Mucosa of stomach (tissue), 1 donor: ENCODE measurements at regions not wholly inside any gene's neighbourhood (a gene's known extent, or its start where the extent isn't known, plus 50 kb on each side); places are given as distances from the start of the nearest gene placed in this dataset.

Experiments used
- H3K27me3 ChIP-seq: one replicate; pipeline ENCODE4 v1.7.0; 2013; ENCODE audit warnings: mild to moderate bottlenecking, low read length; ENCODE audit not compliant: control insufficient read depth, insufficient read depth
- H3K36me3 ChIP-seq: one replicate; pipeline ENCODE4 v1.7.0; 2013; ENCODE audit warnings: low read length; ENCODE audit not compliant: control insufficient read depth, insufficient read depth
- H3K4me1 ChIP-seq: one replicate; pipeline ENCODE4 v1.7.0; 2013; ENCODE audit warnings: mild to moderate bottlenecking, low read length; ENCODE audit not compliant: control insufficient read depth, insufficient read depth
- H3K4me3 ChIP-seq: one replicate; pipeline ENCODE4 v1.7.0; 2013; ENCODE audit warnings: low read length
- H3K9ac ChIP-seq: one replicate; pipeline ENCODE4 v1.7.0; 2013; ENCODE audit warnings: mild to moderate bottlenecking, low read length, moderate library complexity
- H3K9me3 ChIP-seq: one replicate; pipeline ENCODE4 v1.7.0; 2013; ENCODE audit warnings: mild to moderate bottlenecking, low read length, moderate library complexity; ENCODE audit not compliant: control insufficient read depth
- donor health status: Pancreatic carcinoma.

- Histone ChIP-seq H3K27me3 (no peaks in the 10 kb centered on the region), H3K4me3 (no peak overlapping the region), H3K4me1 (no peaks in the 10 kb centered on the region), H3K9me3 (no peaks in the 10 kb centered on the region), H3K9ac (no peak overlapping the region), H3K36me3 (no peaks in the 10 kb centered on the region)
Observed at GRCh38 chr2:67965246-67965645, 97.6 kb downstream of the C1D start.

- peaks cover 4% of the 10 kb centered on the region for H3K4me1 ChIP-seq
- no peaks in the 10 kb centered on the region for H3K9me3 ChIP-seq
- H3K36me3 ChIP-seq: no peaks in the 10 kb centered on the region
- no peaks in the 10 kb centered on the region for H3K27me3 ChIP-seq
- no peak overlapping the region for H3K4me3 ChIP-seq
- H3K9ac ChIP-seq: no peak overlapping the region
Observed at GRCh38 chr2:67970071-67970470, 92.7 kb downstream of the C1D start.

GRCh38 chr2:67970542-67970941, 92.3 kb downstream of the C1D start:
- Histone ChIP-seq H3K27me3 (no peaks in the 10 kb centered on the region), H3K9me3 (no peaks in the 10 kb centered on the region), H3K4me1 (peaks cover 7% of the 10 kb centered on the region)

GRCh38 chr2:67974559-67975430, 88.0 kb downstream of the C1D start:
- H3K9me3 ChIP-seq: no peaks in the 10 kb centered on the region
- no peak overlapping the region for H3K4me3 ChIP-seq
- no peaks in the 10 kb centered on the region for H3K27me3 ChIP-seq
- peak overlapping the region; percentile 40 for H3K9ac ChIP-seq
- no peaks in the 10 kb centered on the region for H3K36me3 ChIP-seq
- peaks cover 11% of the 10 kb centered on the region for H3K4me1 ChIP-seq

More at GRCh38 chr2:67970542-67970941, 92.3 kb downstream of the C1D start:
- Histone ChIP-seq H3K9ac (no peak overlapping the region), H3K4me3 (no peak overlapping the region), H3K36me3 (no peaks in the 10 kb centered on the region)

GRCh38 chr2:67977464-67977863, 85.3 kb downstream of the C1D start:
- Histone ChIP-seq H3K27me3 (no peaks in the 10 kb centered on the region), H3K4me3 (no peak overlapping the region), H3K36me3 (no peaks in the 10 kb centered on the region), H3K9ac (no peak overlapping the region), H3K4me1 (peaks cover 11% of the 10 kb centered on the region), H3K9me3 (no peaks in the 10 kb centered on the region)

GRCh38 chr2:67982956-67983355, 79.8 kb downstream of the C1D start:
- Histone ChIP-seq H3K36me3 (no peaks in the 10 kb centered on the region), H3K9ac (no peak overlapping the region), H3K4me1 (no peaks in the 10 kb centered on the region), H3K9me3 (no peaks in the 10 kb centered on the region), H3K27me3 (no peaks in the 10 kb centered on the region), H3K4me3 (no peak overlapping the region)

- Histone ChIP-seq H3K27me3 (no peaks in the 10 kb centered on the region), H3K36me3 (no peaks in the 10 kb centered on the region), H3K4me1 (no peaks in the 10 kb centered on the region), H3K9ac (no peak overlapping the region), H3K4me3 (no peak overlapping the region), H3K9me3 (no peaks in the 10 kb centered on the region)
Observed at GRCh38 chr2:67984600-67984999, 78.2 kb downstream of the C1D start.

GRCh38 chr2:67985586-67985985, 77.2 kb downstream of the C1D start:
- H3K9ac ChIP-seq: no peak overlapping the region
- H3K4me1 ChIP-seq: no peaks in the 10 kb centered on the region
- H3K27me3 ChIP-seq: no peaks in the 10 kb centered on the region
- no peaks in the 10 kb centered on the region for H3K36me3 ChIP-seq
- no peaks in the 10 kb centered on the region for H3K9me3 ChIP-seq
- H3K4me3 ChIP-seq: no peak overlapping the region

GRCh38 chr2:67986258-67986657, 76.5 kb downstream of the C1D start:
- Histone ChIP-seq H3K9me3 (no peaks in the 10 kb centered on the region), H3K27me3 (no peaks in the 10 kb centered on the region), H3K9ac (no peak overlapping the region), H3K4me3 (no peak overlapping the region), H3K4me1 (no peaks in the 10 kb centered on the region), H3K36me3 (no peaks in the 10 kb centered on the region)
